B cell (primary cell): ENCODE measurements at regions not wholly inside any gene's neighbourhood (a gene's known extent, or its start where the extent isn't known, plus 50 kb on each side); places are given as distances from the start of the nearest gene placed in this dataset.

ENCODE experiments used
- ATAC-seq: fragments of 200-7000 bp; cut with Tn5 transposase; one replicate; pipeline ENCODE4 v1.10.0; 2021; ENCODE audit warnings: low read depth, mild to moderate bottlenecking, moderate number of reproducible peaks, moderate library complexity
- CTCF ChIA-PET: fragments of 350-600 bp; sonication (Branson Sonifier 250); formaldehyde crosslinking; loops from one replicate; lab custom pipeline; 2021; ENCODE audit warnings: antibody characterized with exemption, inconsistent platforms; lab: Charles Lee
- POLR2A ChIA-PET: fragments of 350-600 bp; sonication (Branson Sonifier 250); formaldehyde crosslinking; loops from one replicate; lab custom pipeline; 2021; ENCODE audit warnings: antibody characterized with exemption; lab: Charles Lee
- DNase-seq: peaks from one replicate; pipeline ENCODE4 v3.0.0; 2013
- H2AFZ ChIP-seq: 2 replicates; pipeline ENCODE4 v1.6.1; 2012; ENCODE audit warnings: mild to moderate bottlenecking, low read depth, low read length; ENCODE audit not compliant: insufficient read depth, poor library complexity, severe bottlenecking
- H3K27ac ChIP-seq, 2 donors: 1 replicate in 1 of 2; 2 replicates in 1 of 2; pipeline ENCODE4 v1.5.1; 2012 to 2013; ENCODE audit warnings: low read length in 2 of 2, mild to moderate bottlenecking in 2 of 2, moderate library complexity in 1 of 2
- H3K27me3 ChIP-seq, 4 experiments: fragments of 200-600 bp in 1 of 4; sonication (generic) in 1 of 4; replicated peaks in 1 of 4; 1 replicate in 2 of 4; 2 replicates in 2 of 4; pipeline versions ENCODE4 v1.6.1 to v1.7.0; 2013 to 2016; ENCODE audit warnings: low read length in 3 of 4, mild to moderate bottlenecking in 2 of 4, mixed read lengths in 1 of 4, moderate library complexity in 1 of 4; ENCODE audit not compliant: insufficient read depth in 4 of 4, control insufficient read depth in 3 of 4; ENCODE audit errors: control extremely low read depth in 1 of 4
- H3K36me3 ChIP-seq, 2 experiments: replicated peaks in 1 of 2; 1 replicate in 1 of 2; 2 replicates in 1 of 2; pipeline versions ENCODE4 v1.6.1 to v1.7.1; 2013; ENCODE audit warnings: low read length in 1 of 2; ENCODE audit not compliant: insufficient read depth in 2 of 2, control insufficient read depth in 1 of 2; ENCODE audit errors: control extremely low read depth in 1 of 2, extremely low read depth in 1 of 2
- H3K4me1 ChIP-seq, 2 donors: fragments of 200-600 bp in 1 of 2; sonication (generic) in 1 of 2; 1 replicate in 1 of 2; 2 replicates in 1 of 2; pipeline versions ENCODE4 v1.5.1 to v1.6.1; 2013 to 2017; ENCODE audit warnings: low read length in 2 of 2; ENCODE audit not compliant: control insufficient read depth in 2 of 2, insufficient read depth in 2 of 2
- H3K4me2 ChIP-seq: replicated peaks from 2 replicates; pipeline ENCODE3; 2012; ENCODE audit warnings: mild to moderate bottlenecking, low read depth, low read length; ENCODE audit not compliant: poor library complexity, severe bottlenecking
- H3K4me3 ChIP-seq, 5 experiments: fragments of 200-600 bp in 1 of 5; sonication (generic) in 1 of 5; 1 replicate in 3 of 5; 2 replicates in 2 of 5; pipeline versions ENCODE4 v1.5.1 to v1.7.0; 2011 to 2016; ENCODE audit warnings: low read length in 4 of 5, mild to moderate bottlenecking in 4 of 5, low read depth in 2 of 5, control low read depth in 1 of 5, moderate library complexity in 1 of 5; ENCODE audit not compliant: insufficient read depth in 1 of 5; ENCODE audit errors: control extremely low read depth in 1 of 5, extremely low read depth in 1 of 5
- H3K79me2 ChIP-seq: fragments of 200-600 bp; sonication (generic); one replicate; pipeline ENCODE4 v1.6.0; 2016; ENCODE audit warnings: low read length; ENCODE audit not compliant: control insufficient read depth, insufficient read depth
- H3K9ac ChIP-seq: fragments of 200-600 bp; sonication (generic); 2 replicates; pipeline ENCODE4 v1.6.1; 2017; ENCODE audit warnings: mild to moderate bottlenecking, low read length, moderate library complexity
- H3K9me3 ChIP-seq, 3 donors: one replicate each; pipeline versions ENCODE4 v1.6.1 to v1.7.1; 2013; ENCODE audit warnings: low read length in 2 of 3; ENCODE audit not compliant: control insufficient read depth in 2 of 3, insufficient read depth in 1 of 3; ENCODE audit errors: control extremely low read depth in 1 of 3
- H4K20me1 ChIP-seq: 2 replicates; pipeline ENCODE4 v1.6.0; 2012; ENCODE audit warnings: mild to moderate bottlenecking, low read length; ENCODE audit not compliant: insufficient read depth, control insufficient read depth, poor library complexity, severe bottlenecking
- H3K27ac Mint-ChIP-seq: one replicate; pipeline ENCODE4 v1.8.0; 2021; ENCODE audit warnings: mixed read lengths
- H3K27me3 Mint-ChIP-seq: one replicate; pipeline ENCODE4 v1.8.0; 2021; ENCODE audit warnings: mixed read lengths
- H3K4me1 Mint-ChIP-seq: one replicate; pipeline ENCODE4 v1.8.0; 2021; ENCODE audit warnings: mixed read lengths
- H3K4me3 Mint-ChIP-seq: one replicate; pipeline ENCODE4 v1.8.0; 2021; ENCODE audit warnings: mixed read lengths
- H3K9me3 Mint-ChIP-seq: one replicate; pipeline ENCODE4 v1.8.0; 2022; ENCODE audit warnings: mixed read lengths; ENCODE audit not compliant: insufficient read depth
- EZH2 ChIP-seq: IDR thresholded peaks from 2 replicates; pipeline ENCODE4 v1.6.1; 2012; ENCODE audit warnings: borderline replicate concordance, low read depth, mild to moderate bottlenecking, moderate library complexity, low read length; ENCODE audit not compliant: insufficient read depth, poor library complexity, severe bottlenecking
- WGBS: methylation state at CpG from one replicate; pipeline ENCODE4 v1.1.5; 2013; ENCODE audit warnings: missing lambda C conversion rate; ENCODE audit not compliant: insufficient coverage; 5-methylcytosine and 5-hydroxymethylcytosine counted together
- intact Hi-C: fragments of 100-400 bp; cut with micrococcal nuclease; formaldehyde crosslinking; loops from one replicate; pipeline ENCODE4 v1.10.0; 2022
- TF ChIP-seq, protein P1 (sequence below): fragments of 200-600 bp; IDR thresholded peaks from one replicate; pipeline ENCODE4 v1.8.0; 2022; ENCODE audit warnings: antibody characterized with exemption, mild to moderate bottlenecking

DNA sequence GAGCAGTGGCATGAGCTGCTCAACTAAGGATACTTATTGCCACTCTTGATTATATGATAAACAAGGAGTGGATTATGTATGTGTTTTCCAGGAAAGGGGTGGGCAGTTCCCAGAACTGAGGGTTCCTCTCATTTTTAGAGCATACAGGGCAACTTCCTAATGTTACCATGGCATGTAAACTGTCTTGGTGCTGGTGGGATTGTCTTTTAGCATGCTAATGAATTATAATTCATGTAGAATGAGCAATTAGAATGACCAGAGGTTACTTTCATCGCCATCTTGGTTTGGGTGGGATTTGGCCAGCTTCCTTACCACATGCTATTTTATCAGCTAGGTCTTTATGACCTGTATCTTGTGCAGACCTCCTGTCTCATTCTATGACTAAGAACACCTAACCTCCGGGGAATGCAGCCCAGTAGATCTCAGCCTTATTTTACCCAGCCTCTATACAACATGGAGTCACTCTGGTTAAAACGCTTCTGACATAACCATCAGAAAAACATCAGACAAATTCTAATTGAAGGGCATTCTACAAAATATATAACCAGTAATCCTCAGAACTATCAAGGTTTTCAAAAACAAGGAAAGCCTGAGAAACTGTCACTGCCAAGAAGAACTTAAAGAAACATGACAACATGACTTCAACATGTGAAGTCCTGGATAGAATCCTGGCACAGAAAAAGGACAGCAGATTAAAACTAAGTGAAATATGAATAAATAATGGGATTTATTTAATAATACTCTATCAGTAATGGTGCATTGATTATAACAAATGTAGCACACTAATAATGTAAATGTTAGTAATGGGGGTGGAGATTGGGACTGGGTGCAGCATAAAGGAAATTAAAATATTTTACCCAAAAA lies 365.0 kb downstream of the SEMA3D start:
- Histone ChIP-seq H3K79me2 (no peaks in the 10 kb centered on the region), H3K27ac (no peak overlapping the region), H3K4me1 (no peaks in the 10 kb centered on the region), H3K4me3 (no peak overlapping the region), H4K20me1 (no peaks in the 10 kb centered on the region), H3K4me2 (no peak overlapping the region), H3K36me3 (no peaks in the 10 kb centered on the region), H3K9me3 (no peaks in the 10 kb centered on the region), H3K9ac (no peak overlapping the region), H3K27me3 (no peaks in the 10 kb centered on the region), H2AFZ (no peak overlapping the region)
- DNase-seq (no peak), ATAC-seq (no peak)
- Mint-ChIP-seq H3K27me3 (no peaks in the 10 kb centered on the region), H3K4me3 (no peak overlapping the region), H3K4me1 (no peaks in the 10 kb centered on the region), H3K9me3 (peaks cover 2% of the 10 kb centered on the region), H3K27ac (no peak overlapping the region)
- no peak for TF ChIP-seq EZH2
- intact Hi-C loops: no loop called here
- CTCF ChIA-PET: no interaction called here
- POLR2A ChIA-PET: no interaction called here
- 83% methylated on average over 2 of the region's 3 CpGs for WGBS

DNA sequence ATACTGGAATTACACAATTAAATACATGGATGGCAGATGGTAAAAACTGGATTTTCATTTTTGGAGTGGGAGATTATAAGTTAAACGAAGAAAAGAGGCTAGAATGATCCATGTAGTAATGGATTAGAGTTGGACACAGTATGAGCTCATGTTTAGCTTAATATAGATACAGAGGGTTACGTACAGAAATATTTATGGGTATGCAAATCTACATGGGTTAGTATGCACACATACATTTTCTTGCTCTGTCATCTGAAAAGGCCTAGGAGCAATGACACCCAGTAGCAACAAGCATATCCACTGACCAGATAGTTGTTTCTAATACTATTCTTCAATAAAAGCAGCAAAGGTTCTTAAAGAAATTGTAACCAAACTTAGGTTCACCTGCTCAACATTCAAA lies 366.4 kb downstream of the SEMA3D start:
- H3K4me1 Mint-ChIP-seq: no peaks in the 10 kb centered on the region
- no peaks in the 10 kb centered on the region for H3K79me2 ChIP-seq
- H3K36me3 ChIP-seq: no peaks in the 10 kb centered on the region
- ATAC-seq: no peak
- H3K4me3 ChIP-seq: no peak overlapping the region
- no peaks in the 10 kb centered on the region for H3K9me3 ChIP-seq
- peaks cover 2% of the 10 kb centered on the region for H3K9me3 Mint-ChIP-seq
- POLR2A ChIA-PET: no interaction called here
- H3K4me2 ChIP-seq: no peak overlapping the region
- H3K27me3 Mint-ChIP-seq: no peaks in the 10 kb centered on the region
- no peak overlapping the region for H3K4me3 Mint-ChIP-seq
- no peaks in the 10 kb centered on the region for H4K20me1 ChIP-seq
- H2AFZ ChIP-seq: no peak overlapping the region
- WGBS: 0% methylated on average over 1 of the region's 2 CpGs
- CTCF ChIA-PET: no interaction called here
- no peak overlapping the region for H3K27ac Mint-ChIP-seq
- no peak overlapping the region for H3K27ac ChIP-seq
- DNase-seq: no peak
- no peak overlapping the region for H3K9ac ChIP-seq
- TF ChIP-seq, protein P1, sequence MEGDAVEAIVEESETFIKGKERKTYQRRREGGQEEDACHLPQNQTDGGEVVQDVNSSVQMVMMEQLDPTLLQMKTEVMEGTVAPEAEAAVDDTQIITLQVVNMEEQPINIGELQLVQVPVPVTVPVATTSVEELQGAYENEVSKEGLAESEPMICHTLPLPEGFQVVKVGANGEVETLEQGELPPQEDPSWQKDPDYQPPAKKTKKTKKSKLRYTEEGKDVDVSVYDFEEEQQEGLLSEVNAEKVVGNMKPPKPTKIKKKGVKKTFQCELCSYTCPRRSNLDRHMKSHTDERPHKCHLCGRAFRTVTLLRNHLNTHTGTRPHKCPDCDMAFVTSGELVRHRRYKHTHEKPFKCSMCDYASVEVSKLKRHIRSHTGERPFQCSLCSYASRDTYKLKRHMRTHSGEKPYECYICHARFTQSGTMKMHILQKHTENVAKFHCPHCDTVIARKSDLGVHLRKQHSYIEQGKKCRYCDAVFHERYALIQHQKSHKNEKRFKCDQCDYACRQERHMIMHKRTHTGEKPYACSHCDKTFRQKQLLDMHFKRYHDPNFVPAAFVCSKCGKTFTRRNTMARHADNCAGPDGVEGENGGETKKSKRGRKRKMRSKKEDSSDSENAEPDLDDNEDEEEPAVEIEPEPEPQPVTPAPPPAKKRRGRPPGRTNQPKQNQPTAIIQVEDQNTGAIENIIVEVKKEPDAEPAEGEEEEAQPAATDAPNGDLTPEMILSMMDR: no peak
- no peak for TF ChIP-seq EZH2
- intact Hi-C loops: no loop called here
- H3K4me1 ChIP-seq: no peaks in the 10 kb centered on the region
- H3K27me3 ChIP-seq: no peaks in the 10 kb centered on the region
